ENCODE measurements at regions not wholly inside any gene's neighbourhood (a gene's known extent, or its start where the extent isn't known, plus 50 kb on each side); places are given as distances from the start of the nearest gene placed in this dataset.

DNA sequence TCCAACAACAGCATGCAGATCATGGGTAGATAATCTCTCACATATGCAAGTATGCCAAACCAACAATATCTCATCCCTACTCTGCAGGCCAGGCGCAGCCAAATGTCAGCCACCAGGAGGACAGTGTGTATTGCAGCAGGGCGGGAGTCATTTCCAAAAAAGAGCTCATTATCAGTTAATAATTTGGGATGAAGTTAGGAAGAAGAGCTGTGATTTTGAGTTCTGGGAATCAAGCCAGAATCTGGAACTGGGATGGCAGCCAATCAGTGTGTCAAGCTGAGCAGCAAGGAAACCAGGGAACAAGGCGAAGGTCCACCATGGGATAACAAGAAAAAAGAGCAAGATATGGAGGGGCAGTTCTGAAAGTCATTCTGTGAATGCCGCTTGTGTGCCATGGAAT lies 88.2 kb upstream of the CAMK2D start:
- no peak for DNase-seq

DNA sequence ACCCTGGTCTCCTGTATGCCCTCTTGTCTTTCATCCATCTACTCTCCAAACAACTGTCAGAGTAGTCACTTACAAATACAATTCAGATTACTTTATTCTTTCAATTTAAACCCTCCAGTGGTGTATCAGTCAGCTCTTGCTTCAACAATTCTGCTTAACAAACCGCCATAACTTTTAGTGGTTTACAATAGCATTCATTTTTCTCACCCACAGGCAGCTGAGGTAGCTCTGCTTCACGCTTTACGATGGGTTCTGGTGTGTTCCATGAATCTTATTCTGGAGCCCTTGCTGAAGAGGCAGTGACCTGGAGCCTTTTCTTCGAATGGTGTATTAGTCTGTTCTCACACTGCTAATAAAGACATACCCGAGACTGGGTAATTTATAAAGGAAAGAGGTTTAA lies 86.2 kb upstream of the CAMK2D start:
- no peak for DNase-seq

DNA sequence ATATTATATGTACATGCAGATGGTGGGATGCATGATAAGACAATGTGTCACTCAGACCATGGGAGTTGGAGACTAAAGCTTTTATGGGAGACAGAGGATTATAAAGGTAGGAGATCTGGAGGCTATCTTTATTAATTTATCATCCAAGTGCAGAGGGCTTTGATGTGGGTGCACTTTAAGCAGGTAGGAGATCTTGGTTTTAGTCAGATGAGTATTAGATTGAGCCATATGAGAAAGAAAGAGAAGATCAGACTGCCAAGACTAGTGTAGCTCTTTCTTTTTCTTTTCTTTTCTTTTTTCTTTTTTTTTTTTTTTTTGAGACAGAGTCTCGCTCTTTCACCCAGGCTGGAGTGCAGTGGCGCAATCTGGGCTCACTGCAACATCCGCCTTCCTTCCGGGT lies 84.9 kb upstream of the CAMK2D start:
- DNase-seq = no peak

DNA sequence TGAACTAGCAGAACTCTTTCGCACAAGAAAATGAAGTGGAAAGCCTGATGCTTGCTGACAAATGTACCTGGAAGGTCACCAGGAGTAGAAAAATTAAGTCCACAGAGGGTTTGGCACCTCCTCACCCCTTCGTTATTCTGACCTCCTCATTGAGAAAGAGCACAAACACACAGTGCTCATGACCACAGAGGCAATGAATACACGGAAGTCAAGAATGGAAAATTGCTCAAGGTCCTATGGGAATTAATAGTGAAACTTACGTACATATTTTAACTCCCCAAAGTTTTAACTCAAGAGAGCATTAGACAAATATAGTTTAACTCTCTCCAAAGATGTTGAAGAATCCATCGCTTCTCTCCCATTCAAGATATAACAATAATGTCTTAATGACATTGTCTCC lies 83.6 kb upstream of the CAMK2D start:
- DNase-seq = no peak

DNA sequence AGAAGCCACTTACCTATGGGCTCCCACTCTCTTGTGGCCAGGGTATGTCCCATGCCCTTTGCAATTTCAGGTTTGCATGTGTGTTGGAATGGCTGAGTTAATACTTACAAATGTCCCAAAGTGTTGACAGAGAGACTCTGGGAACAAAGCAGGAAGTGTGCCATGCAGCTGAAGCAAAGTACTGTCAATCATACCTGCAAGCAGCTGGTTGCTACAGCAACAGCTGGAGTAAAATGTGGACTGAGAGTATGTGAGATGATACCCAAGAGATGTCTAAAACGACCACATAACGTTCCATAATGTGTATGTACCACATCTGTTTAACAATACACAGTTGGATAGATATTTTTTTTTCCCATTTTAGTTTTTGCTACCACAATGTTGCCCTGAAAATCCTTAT lies 82.8 kb upstream of the CAMK2D start:
- no peak for DNase-seq

DNA sequence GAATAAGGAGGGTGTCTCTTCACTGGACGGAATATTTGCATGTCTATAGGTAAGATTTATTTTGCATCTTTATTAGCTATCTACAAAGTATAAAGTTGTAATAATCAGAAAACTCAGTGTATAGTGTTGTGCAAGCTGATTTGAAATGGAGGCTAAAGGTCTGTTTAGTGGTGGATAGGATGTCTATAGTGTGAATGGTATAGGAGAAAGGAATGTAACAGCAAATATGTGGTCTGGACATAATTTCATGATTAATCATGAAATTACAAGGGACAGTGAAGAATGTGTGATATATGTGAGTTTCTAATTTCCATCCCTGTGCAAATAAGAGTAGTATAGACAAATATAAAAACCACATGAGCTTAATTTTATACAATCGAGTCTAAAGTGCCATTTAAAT lies 79.3 kb upstream of the CAMK2D start:
- DNase-seq = no peak

DNA sequence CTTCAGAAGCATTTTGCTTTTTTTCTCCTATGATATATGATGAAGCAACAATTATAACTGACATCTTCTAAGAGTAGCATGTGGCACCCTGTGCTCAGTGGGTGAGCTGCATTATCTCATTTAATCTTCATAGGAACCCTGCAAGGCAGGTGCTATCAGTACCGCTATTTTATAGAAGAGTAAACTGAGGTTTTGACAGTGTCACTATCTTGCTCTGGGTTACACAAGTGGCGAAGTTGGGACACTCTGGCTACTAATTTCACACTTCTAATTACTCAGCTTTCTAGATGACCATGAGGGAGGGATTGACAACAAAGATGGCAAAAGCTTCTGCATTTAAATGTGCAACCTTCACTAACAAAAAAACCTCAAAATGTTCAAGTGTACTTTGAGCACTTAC lies 76.9 kb upstream of the CAMK2D start:
- DNase-seq = no peak

DNA sequence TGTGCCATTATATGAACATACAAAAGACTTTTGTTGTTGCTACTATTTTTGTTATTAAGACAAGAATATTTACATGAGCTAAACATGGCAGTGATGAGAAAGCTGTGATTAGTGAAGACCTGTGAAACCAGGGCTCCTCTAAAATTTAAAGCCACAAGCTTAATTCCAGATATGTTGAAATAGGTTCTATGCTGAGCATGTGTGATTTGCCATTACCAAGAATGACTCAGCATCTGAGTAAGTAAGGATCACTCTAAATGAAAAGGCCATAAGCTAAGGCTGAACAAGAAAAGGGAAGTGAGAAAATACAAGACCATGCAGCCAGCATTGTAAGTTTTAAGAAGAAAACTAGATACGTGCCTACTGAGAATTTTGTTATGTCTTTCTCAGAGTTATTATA lies 75.9 kb upstream of the CAMK2D start:
- DNase-seq = no peak

DNA sequence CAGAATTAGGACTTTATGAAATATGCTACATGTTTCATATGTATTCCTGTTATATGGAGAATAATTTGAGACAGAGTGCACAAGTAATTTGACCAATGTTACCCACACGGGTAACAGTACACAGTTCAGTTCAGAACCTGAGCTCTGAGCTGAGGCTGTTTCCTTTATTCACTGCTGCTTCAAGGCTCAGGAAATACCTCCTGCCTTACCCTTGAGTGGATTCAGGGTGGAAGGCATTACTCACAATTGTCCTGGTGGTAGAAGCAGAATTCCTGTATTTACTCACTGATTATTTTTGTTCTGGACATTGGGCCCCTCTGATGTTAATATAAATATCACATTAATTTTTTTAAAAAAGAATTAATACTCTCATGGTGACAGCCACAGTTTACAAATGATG lies 73.5 kb upstream of the CAMK2D start:
- no peak for DNase-seq

DNA sequence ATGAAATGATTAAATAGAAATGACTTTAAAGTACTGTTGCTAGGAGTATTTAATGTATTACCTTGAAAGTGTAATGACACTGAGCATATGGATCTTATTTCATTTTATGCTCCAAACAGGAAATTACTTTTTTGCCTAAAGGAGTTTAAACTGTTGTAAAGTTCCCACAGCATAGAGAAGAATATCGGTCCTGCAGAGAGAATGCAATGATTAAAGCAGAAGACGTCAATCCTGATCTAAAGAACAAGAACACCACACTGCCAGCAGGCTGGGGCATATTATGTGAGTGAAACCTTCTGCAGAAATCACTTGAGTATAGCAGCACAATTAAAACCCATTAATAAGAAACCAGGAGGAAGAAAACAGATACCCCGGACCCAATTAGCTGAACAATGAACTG lies 72.8 kb upstream of the CAMK2D start:
- no peak for DNase-seq

DNA sequence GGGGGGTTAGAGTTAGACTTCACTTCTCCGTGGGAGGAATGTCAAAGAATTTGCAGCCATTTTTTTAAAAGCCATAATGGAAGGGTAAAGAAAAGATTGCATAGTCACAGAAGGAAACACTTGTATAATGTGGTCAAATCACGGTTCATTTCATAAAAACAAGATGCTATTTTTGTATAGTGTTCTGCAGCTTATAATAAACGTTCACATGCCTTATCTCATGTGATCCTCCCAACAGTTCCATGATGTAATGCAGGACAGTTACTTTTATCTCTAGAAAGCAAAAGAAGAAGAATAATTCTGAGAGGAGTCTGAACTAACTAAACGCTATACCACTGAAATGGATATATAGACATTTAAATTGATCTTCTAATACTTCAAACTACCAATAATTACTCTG lies 71.3 kb upstream of the CAMK2D start:
- no peak for DNase-seq

DNA sequence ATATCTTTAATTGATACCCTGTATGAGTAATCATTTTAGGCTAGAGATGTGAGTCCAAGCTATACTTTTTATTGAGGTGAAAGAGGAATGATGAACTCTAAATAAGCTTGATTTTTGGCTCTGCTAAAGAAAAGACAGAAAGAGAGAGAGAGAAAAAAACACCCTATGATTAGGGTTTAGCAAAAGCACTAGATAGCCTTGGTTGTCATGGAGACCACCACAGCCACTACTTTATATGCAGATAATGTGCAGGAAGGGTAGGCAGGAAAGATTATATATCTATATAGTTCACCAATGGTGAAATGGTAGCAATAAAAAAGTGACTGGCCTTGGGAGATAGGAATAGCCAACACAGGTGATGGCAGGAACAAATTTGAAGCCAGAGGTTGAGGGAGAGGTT lies 69.9 kb upstream of the CAMK2D start:
- DNase-seq = no peak

DNA sequence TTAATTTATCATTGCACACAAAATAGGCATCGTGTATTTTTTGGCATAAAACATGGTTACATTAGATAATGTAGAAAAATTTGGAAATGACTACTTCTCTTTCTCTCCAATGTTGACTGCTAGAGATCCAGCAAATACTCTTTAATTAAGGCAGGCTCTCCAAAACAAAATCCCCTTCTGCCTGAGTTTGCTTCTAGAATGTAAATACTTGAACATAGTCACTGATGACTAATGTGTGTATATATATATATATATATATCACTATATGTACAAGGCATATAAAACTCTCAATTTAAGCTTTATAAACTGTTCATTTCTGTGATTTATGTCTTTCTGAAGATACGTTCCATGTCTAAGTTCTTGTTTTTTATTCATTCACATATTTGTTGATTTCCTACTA lies 67.2 kb upstream of the CAMK2D start:
- no peak for DNase-seq

DNA sequence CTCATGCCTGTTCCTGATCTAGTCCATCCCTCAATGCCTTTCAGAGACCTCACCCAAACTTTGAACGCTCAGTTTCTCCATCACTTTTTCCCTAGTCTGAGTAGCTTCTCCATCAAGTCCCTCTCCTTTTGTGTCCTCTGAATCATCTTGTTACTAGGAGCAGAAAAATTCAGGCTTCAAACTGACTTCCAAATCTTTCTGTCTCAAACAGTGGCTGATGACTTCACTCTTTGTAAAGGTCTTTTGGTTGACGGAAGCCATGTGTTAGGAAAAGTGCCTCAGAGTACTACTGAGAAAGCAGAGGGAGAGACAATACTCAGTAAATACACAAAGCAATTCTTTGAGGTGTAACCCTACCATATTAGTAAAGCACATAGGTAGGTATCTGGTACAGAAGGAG lies 65.7 kb upstream of the CAMK2D start:
- no peak for DNase-seq

DNA sequence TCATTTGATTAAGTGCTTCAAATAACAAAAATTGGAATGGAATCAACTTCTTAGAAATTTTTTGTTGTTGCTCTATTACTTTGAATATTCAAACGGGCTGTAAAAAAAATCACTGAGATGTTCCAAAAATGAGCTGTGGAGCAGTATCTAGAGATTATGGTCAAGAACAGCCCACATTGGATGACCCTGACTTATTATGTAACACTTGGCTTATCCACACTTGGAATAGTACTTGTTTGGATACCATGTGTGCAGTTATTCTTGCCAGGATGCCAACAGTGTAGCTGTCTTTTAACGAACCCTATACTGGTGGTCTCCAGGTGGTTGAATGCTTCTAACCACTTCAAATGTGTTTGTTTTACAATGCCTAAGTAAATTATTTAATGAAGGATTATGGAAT lies 64.9 kb upstream of the CAMK2D start:
- DNase-seq = no peak

DNA sequence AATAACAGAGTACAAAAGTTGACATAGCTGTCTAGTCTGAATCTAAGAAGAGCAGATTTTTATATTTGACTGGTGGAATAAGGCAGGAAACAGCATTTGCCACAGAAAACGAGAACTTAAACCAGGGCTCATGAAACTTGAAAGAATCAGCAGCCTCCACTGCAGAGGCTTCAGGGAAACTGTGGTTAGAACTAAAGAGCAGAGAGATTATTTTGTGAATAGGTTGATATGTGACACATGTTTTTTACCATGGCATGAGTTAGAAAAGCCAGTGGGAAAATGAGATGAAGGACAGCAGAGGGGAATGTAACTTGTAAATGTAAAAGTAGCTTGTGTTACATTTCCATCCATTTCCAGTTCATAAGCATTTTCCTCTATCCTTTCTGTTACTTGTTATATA lies 63.7 kb upstream of the CAMK2D start:
- peak; percentile 11 for DNase-seq

DNA sequence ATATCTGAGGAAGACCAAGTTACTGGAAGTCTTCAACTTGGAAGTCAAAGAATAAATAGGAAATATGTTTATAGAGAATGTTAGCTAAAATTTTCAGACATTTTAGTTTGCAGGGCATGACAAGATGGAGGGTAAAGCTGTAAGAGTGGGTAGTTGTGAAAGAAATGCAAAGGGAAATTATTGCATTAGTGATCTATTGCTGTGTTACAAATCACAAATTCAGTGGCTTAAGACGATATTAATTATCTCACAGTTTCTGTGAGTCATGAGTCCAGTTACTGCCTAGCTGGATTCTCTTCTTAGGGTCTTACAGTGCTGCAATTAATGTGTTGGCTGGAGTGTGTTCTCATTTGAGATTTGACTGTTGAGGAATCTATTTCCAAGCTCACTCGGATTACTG lies 62.9 kb upstream of the CAMK2D start:
- DNase-seq = no peak

DNA sequence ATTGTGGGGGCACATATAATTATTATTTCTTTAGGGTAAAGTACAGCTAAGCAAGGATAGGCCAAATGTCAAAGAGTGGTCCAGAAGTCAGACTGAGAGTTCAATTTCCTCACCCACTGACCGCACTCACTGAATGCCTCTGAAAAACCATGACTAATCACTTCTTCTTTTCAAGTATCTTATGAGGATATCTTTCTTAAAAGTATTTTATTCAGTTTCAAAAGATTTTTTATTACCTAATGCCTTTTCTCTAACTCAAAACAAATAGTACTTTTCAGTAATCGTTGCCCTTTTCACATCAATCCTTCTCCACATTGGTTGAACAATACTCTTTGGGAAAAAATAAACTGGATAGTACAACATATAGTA lies 61.7 kb upstream of the CAMK2D start:
- no peak for DNase-seq

DNA sequence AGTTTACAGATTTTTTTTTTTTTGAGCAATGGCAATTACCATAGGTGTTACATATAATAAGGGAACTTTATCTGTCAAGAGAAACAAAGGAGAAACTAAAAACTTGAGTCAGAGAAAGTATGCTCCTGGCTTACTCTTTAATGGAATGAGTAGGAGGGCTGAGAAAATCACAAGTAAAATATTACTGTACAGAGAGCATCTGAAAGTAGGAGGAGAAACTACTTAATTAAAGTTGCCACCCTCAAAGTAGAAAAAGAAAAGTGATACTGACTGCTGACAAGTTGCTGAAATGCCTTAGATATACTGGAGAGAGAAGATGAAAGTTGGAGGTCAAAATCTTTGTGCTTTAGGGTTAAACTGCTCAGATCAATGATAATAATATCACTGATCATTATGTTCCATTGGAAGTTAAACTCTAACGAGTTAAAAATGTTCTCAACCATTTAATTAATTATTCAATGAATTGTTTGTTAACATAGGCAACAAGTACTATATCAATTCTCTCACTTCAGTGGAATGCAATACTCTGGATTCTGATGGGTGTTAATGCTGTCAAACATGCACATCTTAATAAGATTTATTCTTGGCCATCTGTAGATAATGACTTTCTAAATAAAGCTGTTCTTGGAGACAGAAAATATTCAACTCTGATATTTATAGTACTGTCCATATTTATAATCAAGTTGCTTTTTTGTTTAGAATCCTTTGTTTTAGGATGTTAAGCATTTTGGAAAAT lies 61.2 kb upstream of the CAMK2D start:
- no peak for DNase-seq

DNA sequence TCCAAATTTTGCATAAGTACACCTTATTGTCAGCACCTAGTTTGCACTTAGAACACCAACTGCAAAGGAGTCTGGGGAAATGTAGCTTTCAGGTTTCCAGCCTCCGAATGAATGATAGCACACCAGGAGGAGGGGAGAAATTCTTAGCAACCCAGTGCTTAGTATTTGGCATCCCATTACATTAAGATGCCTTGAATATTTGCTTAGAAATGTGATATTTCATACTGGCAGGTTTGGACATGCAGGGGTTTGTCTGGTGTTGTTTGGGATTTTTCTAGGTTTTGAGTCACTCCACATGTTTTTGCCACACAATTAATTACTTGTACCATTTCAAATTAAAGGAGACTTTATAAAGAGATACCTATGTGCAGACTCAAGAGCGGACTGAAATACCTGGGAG lies 60.3 kb upstream of the CAMK2D start:
- no peak for DNase-seq

DNA sequence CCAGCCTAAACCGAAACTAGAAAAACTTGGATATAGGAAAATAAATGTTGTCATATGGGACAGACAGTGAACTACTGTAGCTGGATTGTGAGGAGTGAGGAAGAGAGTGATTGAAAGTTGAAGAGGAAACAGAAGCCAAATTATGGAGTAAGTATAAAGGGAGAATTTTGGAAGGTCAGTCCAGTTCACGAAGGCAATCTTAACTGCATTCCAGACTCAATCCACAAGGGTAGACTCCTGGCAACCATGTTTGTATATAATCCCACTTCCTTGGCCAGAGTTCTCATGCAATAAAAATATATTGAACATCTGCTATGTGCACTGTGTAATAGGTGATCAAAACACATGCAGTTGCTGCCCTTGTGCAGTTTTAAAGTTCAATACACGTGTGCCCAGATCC lies 58.6 kb upstream of the CAMK2D start:
- DNase-seq = no peak

DNA sequence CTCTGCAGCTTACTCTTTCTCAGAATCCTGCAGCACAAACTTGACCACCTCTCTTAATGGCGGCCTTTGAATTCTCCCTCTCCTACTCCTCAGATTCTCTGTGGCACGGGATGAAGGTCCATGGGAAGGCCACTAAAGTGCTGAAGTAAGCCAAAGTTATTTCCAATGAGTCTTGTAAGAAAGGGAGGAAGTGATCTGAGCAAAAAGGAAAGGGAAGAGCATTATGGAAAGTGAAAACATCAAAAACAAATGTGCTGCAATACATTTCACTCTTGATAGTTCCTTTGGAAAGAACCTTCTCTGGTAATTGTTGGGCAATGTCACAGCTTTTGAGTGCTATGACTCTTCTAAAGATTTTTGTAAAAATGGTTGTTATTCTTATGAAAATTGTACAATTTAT lies 54.3 kb upstream of the CAMK2D start:
- no peak for DNase-seq

DNA sequence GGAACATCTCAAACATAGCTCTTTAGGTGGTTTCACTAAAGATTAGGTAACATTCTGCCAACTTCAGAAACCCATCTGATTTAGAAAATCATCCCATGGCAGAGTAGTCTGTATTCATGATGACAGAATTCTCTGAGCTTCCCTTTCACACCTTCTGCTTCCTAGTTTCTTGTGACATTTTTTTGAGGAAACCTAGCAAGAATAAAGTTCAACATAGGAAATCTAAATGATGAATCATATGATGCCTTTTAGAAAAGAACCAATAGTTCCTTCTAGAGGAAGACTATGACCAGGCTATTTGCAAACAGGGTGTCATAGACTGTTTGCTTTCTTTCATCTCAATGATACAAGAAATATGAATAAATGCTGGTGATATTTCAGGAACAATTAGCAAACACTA lies 49.8 kb upstream of the CAMK2D start:
- DNase-seq = no peak
